SW480 (cell line): ENCODE measurements at regions not wholly inside any gene's neighbourhood (a gene's known extent, or its start where the extent isn't known, plus 50 kb on each side); places are given as distances from the start of the nearest gene placed in this dataset.

Source experiments
- DNase-seq: peaks from one replicate; pipeline ENCODE4 v3.0.0-alpha.2; 2016; ENCODE audit warnings: low spot score

DNA sequence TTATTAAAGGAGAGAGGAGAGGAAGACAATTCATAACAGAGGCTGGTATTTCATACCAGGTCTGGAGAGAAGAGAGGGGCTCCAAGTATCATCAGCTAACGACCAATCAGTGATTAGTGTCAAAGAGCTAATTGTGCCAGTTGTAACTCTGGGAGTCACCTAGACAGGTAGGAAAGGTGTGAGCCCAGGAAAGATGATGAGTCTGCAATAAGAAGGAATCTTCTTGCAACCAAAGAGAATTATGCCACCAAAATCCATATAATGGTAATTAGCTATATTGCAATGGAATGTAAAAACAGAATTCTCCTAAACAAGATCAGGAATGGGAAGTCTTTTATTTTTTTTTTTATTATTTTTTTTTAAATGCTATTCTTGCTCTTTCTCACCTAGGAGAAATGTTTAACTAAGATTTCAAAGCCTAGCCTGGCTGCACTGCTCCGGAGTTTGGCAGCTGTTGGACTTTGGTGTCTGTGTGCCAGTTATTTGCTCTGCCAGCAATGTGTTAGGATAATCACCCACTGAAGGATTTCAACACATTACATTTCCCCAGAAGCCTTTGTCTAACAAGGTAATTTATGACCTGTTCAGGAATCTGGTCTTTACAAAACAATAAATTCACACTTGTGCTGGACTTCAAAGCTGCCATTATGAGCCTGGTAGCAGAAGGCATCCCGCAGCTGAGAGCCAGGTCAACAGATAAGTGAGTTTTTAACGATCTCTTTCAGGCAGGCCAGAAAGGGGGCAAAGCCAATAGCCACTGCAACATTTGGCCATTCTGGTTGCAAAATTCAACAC lies 89.4 kb downstream of the FOXB1 start:
- DNase-seq, result peak; percentile 92

DNA sequence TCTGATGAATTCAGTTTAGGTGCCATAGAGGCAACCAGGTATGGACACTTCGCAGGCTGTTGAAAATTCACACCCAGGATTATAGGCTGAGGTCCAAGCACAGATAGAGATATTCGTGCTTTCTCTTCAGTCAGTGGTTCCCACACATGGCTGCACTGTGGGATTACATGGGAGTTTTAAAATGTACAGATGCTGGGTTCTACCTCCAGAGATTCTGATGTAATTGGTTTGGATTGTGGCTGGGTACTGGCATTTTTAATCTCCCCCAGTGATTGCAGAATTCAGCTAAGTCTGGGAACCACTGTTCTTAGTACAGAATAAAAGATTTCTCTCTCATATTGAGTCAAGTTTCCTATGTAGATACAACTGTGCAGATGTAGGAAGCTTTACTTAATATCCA lies 91.6 kb downstream of the FOXB1 start:
- no peak for DNase-seq

DNA sequence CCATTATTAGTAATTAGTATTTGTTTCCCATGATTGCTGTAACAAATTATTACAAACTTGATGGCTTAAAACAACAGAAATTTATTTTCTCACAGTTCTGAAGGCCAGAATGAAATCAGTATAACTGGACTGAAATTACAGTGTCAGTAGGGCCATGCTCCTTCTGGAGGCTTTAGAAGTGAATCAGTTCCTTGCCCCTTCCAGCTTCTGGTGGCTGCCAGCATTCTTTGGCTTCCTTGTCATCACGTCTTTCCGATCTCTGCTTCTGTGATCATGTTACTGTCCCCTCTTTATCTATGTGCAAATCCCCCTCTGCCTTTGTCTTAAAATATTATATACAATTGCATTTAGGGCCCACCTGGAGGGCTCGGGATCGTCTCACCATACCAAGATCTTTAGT lies 92.0 kb downstream of the FOXB1 start:
- no peak for DNase-seq

DNA sequence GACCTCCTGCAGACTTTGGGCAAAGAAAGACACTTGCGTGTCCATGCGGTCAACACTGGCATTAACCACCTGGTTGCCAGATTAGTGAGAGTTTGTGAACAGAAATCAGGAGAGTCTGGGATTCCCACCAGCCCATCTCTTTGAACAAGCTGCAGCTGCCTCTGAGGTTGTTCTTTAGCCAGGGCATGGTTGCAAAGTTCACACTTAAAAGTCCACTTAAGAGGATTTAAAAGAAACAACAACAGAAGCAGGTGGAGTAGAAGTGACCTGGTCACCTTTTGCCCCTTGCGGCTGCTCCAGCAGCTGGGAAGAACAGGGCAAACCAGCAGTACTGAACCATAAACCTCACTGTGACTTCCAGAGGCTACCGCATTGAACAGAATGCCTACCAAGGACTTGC lies 97.3 kb downstream of the FOXB1 start:
- no peak for DNase-seq

DNA sequence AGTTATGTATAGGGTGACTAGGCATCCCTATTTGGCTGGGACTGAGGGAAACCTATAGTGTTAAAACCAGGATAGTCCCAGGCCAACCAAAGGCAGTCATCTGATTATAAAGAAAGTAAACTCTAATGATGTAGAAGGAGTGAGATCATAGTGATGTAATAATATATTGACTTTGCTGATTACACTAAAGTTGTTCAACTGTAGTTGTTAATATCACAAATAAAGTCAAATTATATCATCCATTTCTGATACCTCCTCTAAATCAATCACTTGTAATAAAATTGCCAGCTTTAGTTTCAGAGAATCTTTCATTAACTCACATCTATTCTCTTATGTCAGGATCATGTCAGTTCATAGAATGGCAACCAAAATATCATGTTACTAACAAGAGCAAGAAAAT lies 98.6 kb downstream of the FOXB1 start:
- DNase-seq, result no peak

DNA sequence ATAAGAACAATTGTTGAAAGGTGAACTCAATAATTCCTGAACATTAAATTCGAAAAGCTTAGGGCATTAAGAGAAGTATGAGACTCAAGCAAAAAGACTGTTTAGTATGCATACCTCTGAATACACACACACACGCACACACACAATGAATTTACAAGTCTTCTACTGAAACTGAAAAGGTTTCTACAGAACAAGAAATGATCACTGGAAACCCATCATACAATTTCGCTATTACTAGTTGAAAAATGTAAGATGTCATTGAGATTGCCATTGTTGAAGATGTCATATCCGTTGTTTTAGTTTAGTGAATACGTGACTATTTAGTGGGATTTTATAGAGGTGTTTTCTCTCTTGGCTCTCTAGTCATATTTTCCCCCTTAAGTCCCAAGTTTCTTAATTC lies 106.8 kb downstream of the FOXB1 start:
- no peak for DNase-seq

DNA sequence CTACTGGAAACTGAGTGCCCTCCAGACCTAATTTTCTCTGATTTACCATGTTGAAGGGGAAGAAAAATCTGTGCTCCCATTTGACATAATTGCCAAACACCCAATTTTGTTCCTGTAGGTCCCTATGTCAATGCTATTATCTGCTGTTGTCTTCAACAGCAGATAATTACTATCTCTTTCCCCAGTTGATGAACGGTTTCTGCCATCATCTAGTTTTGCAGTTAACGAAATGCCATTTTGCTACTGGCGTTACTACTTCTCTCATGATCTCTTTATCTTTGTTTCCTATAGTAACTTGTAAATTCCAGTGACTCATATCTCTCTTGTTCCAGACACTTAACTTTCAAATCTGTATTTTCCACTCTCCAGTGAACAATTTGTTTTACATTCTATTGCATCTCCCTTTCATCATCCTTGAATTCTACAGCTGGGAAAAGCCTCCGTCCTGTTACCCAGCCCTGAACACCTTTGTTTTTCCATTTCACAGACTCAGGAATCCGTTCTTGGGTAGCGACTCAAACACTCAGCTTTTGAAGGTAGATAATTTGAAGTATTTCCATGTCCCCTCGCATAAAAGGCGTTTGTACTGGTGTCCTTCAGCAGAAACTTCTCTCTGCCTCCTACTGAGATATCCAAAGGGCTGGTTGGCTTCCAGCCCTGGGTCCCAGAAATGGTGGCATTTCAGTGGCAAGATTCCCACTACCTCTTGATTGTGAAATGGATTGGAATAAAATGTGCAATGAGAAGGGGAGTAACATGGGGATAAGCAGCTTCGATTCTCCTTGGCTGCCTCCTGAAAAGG lies 111.7 kb downstream of the FOXB1 start:
- DNase-seq, result peak; percentile 82

DNA sequence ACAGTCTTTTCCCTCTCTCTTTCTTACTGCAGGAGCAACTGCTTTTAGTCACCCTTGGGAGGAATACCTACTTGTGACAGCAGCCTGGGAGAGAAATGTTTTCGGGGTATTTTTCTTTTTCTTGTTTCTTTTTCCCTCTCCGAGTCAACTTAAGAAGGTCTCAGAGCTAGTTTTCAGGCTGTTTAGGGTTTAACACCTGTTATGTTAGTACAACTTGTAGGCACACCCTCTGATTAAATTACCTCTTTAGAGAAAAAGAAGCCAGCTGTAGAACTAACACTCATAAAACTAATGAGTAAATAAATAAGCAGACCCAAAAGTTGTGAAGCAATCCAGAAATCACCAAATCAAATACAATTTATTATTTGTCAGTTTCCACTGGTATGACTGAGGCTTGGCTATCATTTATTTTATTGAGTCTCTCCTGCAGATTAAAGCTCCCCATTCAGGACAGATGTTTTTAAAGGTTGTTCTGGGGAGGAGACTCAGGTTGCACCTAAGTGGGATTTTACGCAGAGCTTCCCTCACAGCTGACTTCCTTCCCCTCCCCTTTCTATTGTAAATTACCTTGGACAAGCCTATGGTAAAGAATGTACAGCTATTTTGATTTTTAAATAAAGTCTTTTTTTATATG lies 112.5 kb downstream of the FOXB1 start:
- no peak for DNase-seq

DNA sequence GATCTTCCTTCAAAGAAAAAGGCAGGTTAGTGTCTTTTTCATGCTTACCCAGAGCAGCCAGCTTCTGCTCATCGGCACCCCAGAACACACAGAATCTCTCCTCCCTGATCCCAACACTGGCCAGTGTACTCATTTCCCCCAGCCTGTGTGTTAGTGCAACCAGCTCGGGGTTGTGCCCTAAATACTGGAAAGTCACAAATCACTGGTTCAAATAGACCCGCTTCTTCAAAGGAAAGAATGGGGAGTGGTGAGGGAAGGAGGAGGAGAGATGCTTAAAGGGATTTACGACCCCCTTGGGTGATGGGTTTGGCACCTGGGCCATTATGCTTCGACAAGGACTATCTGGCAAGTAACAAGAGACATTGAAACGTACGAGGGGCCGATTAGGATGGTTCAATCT lies 114.0 kb downstream of the FOXB1 start:
- DNase-seq, result no peak

DNA sequence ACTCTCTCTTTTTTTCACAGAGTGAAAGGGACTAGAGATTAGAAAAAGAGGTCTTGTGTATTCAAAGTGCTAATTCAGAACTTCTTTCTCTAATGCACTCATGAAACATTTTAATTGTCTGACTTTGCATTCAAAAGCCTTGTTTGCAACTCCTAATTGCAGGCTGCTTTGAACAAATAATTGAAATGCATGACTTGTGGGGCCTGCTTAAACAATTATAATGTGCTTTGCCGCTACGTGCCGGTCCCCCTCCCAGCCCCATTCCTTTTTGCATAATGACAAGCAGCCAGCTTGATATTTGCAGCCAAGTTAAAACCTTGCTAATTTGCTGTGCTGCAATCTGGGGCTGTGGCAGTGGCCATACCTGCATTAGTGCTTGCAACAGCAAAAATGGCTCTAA lies 114.5 kb downstream of the FOXB1 start:
- DNase-seq, result no peak

DNA sequence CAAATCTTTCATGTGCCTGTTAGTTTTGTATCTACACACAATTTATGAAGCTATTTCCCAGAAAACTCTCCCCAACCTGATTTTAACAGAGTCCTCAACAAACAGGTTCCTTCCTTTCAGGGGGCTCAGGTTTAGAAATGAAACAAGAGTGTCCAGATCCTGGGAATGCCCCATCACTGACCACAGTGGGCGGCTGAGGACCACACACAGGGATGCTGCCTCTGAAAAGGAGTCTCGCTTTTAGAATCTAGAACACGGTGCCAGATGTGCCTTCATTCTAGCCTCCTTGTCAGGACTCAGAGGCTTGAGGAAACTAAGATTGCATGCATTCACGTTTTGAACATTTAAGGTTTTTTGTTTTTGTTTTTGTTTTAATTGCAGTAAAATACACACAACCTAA lies 115.0 kb downstream of the FOXB1 start:
- no peak for DNase-seq

DNA sequence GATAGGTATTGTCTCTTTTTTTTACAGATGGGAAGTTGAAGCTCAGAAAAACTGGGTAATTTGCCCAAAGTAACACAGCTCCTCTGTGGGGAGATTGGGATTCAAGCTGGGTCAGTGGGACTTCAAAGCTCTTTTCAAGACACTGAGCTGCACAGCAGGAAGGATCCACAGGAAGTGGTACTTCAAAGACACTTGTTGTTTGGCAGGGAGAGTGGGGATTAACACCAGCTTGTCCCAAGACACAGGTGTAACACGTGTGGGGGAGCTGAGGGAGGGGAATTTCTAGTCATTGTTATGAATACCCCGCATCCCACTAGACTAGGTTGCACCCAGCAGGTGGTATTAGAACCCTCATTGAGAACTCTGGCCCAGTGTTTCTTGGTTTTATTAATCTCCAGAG lies 116.0 kb downstream of the FOXB1 start:
- no peak for DNase-seq

DNA sequence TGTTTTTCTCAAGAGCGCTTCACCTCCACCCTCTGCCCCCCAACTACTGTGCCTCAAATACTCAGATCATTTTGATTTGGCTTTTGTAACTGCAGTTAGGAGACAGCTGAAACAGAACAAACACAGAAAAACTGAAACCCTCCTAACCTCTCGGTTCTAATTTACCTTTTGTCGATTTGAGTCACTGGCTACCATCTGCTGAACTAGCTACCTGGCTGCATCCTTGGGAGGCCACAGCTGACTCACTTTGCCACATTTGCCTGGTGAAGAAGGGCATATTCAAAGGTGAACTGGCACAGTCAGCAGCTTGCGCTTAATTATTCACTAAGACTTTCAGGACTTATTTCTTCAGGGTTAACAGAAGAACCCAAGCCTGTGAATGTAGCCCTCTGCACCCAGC lies 117.7 kb downstream of the FOXB1 start:
- DNase-seq, result no peak

DNA sequence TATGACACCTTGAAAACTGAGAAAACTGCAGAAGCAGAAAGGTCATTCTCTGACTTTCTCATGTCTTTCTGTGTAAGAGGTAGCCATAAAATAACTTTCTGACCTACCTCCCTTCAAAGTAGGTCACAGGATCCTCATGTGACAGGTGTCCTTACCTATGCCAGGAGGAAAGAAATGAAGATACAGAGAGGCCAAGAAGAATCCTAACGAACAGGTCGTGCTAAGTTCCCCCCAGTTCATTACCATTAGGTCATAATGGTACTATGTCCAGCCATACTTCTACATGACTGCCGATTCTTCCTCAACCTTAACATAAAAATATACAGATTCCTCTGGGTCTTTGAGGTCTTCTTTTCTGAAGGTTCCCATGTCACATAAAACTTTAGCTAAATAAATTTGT lies 118.6 kb downstream of the FOXB1 start:
- DNase-seq, result no peak

DNA sequence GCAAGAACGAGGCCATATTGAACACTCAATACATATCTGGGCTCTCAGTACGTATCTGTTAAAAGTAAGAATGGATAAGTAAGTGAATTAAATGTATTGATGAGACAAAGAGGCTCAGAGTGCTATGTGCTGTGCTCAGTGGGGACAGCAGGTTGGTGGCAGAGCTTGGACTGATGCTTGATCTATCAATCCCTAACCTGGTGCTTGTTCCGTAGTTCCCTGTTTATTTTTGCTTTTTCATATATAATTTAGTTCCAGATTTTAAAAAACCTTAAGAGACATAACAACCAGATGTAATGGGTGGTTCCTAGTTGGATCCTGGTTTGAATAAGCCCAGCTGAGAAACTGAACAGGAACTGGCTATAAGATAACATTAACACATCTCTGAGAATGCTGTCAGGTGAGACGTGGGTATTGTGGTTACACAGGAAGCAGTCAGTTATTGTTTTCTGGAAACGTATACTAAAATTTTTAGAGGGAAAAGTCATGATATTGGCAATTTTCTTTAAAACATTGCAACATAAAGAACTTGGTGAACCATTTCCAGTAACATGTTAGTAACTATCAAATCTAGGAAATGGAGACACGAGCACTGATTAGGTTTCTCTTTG lies 120.5 kb downstream of the FOXB1 start:
- DNase-seq, result no peak

DNA sequence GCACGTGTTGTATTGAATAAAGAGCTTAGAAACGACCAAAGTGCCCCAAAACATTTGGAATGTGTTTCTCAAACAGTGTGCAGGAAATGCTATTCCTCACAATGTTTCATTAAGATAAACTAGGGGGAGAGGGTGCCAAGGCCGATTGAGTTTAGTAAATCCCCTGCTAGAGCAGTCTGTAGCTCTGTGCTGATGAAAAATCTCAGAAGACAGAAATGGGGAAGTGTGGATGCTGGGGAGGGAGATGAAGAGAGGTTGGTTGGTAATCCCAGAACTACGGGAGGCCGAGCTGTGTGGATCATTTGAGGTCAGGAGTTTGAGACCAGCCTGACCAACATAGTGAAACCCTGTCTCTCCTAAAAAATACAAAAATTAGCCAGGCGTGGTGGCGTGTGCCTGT lies 121.2 kb downstream of the FOXB1 start:
- no peak for DNase-seq

DNA sequence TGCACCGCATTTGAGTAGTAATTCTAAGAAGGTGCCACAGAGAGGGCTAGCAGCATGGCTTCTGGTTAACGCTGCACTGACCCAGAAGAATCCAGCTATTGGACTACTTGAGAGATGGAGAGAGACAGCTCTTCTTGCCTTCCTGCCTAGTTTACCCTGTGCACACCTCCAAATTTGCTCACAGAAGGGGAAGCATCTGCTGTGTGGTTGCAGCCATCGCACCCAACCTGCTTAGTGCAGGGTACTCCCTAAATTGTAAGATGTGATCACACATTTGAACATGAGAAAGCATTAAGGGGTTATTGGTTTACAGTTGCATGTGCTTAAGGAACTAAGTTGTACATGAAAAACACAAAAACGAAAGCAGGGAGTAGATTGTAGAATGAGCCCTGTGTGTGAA lies 122.1 kb downstream of the FOXB1 start:
- DNase-seq, result no peak

DNA sequence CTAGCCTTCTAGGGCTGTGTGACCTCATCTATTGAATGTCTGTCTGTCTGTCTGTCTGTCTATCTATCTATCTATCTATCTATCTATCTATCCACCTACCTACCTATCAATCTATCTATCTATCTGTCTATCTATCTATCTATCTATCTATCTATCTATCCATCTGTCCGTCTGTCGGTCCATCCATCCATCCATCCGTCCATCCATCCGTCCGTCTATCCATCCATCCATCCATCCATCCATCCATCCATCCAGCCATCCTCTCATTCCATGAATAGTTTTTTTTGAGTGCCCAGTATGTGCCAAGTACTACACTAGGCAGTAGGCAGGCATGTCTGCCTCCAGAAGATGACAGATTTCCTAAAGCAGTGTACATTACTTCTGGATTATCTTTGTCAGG lies 122.5 kb downstream of the FOXB1 start:
- DNase-seq, result no peak

DNA sequence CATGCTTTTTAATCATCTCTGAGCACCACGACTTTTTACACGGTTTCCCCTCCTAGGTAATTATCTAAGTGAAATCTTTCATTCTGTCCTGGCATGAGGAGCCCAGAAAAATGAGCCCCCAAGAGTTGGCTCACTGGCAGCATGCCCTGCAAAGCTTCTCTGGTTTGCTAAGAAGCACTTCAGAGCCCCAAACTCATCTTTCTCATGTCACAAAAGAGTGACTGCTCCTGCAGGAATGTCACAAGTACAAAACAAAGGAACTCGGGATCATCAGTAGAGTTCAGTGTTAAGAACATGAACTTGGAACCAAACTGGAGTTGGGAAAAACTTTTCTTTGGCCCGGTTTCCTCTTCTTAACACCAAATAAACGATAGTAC lies 123.9 kb downstream of the FOXB1 start:
- peak; percentile 38 for DNase-seq

DNA sequence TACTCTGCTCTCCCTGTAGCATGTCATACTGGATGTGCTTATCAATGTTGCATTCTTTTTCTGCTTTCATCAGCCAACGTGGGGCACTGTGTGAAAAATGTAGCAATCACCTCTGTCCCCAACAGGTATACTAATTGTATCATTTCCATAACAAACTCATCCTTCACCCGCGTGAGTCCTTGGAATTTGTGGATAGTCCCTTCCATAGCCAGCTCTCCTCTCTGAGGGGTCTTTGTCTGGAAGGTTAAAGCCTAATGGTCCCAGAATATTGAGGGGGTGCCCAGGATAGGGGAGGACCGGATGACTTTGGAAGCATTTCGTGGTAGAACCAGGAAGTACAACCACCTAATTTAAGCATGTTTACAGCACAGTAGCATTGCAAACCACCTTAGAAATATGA lies 124.6 kb downstream of the FOXB1 start:
- no peak for DNase-seq

DNA sequence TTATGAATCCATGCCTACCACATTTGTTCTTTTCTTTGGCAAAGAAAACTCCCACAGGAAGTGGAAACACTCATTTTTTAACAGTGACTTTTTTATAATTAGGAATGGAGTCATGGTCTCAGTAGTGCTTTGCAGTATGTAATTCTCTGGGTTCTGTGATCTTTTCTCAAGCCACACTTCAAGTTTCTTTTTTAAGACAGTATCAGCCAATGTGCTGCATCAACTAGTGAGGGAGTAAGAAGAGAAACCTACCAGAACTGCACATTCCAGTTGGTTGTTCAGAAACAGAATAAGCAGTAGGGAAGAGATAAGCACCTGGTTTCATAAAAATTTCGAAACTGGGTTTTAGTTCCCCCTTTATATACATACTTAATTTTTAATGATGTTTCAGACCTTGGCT lies 126.3 kb downstream of the FOXB1 start:
- no peak for DNase-seq

DNA sequence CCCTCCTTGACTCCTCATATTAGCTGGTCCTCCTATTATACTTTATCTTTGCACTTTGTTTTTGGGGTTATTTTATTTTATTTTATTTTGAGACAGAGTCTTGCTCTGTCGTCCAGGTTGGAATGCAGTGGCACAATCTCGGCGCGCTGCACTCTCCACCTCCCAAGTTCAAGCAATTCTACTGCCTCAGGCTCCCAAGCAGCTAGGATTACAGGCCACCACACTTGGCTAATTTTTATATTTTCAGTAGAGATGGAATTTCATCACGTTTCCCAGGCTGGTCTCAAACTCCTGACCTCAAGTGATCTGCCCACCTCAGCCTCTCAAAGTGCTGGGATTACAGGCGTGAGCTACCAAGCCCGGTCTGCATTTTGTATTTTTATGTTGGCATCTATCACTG lies 126.7 kb downstream of the FOXB1 start:
- DNase-seq, result no peak

DNA sequence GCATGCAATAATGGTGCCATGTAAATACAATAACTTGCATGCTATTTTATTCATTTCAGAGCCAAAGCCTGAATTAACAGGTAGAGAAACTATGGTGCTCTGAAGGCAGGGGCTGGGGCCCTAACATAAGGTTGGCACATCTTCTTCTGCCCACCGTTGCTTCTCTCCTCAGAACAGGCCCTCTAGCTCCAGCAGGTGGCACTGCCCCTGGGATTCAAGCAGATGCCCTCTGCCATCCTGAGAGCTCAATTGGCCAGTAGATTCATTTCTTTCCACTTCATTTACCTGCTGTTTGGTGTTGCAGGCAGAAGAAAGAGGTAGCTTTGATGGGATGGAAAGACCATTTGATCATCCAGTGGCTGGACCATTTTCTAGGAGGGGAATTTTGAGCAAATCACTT lies 130.5 kb downstream of the FOXB1 start:
- DNase-seq, result peak; percentile 22
